CD4-positive, alpha-beta T cell (primary cell): ENCODE measurements at regions not wholly inside any gene's neighbourhood (a gene's known extent, or its start where the extent isn't known, plus 50 kb on each side); places are given as distances from the start of the nearest gene placed in this dataset.

Experiments
- ATAC-seq: fragments of 200-7000 bp; cut with Tn5 transposase; one replicate; pipeline ENCODE4 v1.10.0; 2022; ENCODE audit warnings: mild to moderate bottlenecking; ENCODE audit not compliant: poor library complexity
- CTCF ChIA-PET: fragments of 350-600 bp; sonication (Branson Sonifier 250); formaldehyde crosslinking; loops from one replicate; lab custom pipeline; 2021; ENCODE audit warnings: antibody characterized with exemption, inconsistent platforms; lab: Charles Lee
- POLR2A ChIA-PET: fragments of 350-600 bp; sonication (Branson Sonifier 250); formaldehyde crosslinking; loops from one replicate; lab custom pipeline; 2021; ENCODE audit warnings: antibody characterized with exemption, inconsistent platforms; lab: Charles Lee
- DNase-seq, 14 experiments: peaks; one replicate each; pipeline ENCODE4 v3.0.0-alpha.2; 2013 to 2020; ENCODE audit warnings: mixed read lengths in 2 of 14
- H3K27ac ChIP-seq, 2 donors: one replicate each; pipeline versions ENCODE4 v1.5.1 to v1.7.0; 2013; ENCODE audit warnings: low read length in 2 of 2, low read depth in 1 of 2, mild to moderate bottlenecking in 1 of 2
- H3K27me3 ChIP-seq, 2 experiments: 1 replicate in 1 of 2; 2 replicates in 1 of 2; pipeline versions ENCODE4 v1.6.1 to v1.7.0; 2013; ENCODE audit warnings: low read length in 2 of 2, control low read depth in 1 of 2, mild to moderate bottlenecking in 1 of 2, moderate library complexity in 1 of 2; ENCODE audit not compliant: insufficient read depth in 2 of 2, control insufficient read depth in 1 of 2
- H3K36me3 ChIP-seq: one replicate; pipeline ENCODE4 v1.6.1; 2013; ENCODE audit warnings: low read length, control low read depth; ENCODE audit not compliant: insufficient read depth
- H3K4me1 ChIP-seq: one replicate; pipeline ENCODE4 v1.6.1; 2013; ENCODE audit warnings: low read length, control low read depth; ENCODE audit not compliant: insufficient read depth
- H3K4me3 ChIP-seq: one replicate; pipeline ENCODE4 v1.5.1; 2013; ENCODE audit warnings: mild to moderate bottlenecking, low read length, moderate library complexity
- H3K9me3 ChIP-seq, 2 experiments: 1 replicate in 1 of 2; 2 replicates in 1 of 2; pipeline versions ENCODE4 v1.6.1 to v1.7.0; 2013; ENCODE audit warnings: low read length in 2 of 2, mild to moderate bottlenecking in 2 of 2, control low read depth in 1 of 2, moderate library complexity in 1 of 2; ENCODE audit not compliant: control insufficient read depth in 1 of 2, insufficient read depth in 1 of 2
- H3K27ac Mint-ChIP-seq: one replicate; pipeline ENCODE4 v1.8.0; 2020; ENCODE audit warnings: mixed read lengths
- H3K27me3 Mint-ChIP-seq: one replicate; pipeline ENCODE4 v1.8.0; 2021; ENCODE audit warnings: mixed read lengths
- H3K36me3 Mint-ChIP-seq: one replicate; pipeline ENCODE4 v1.8.0; 2021; ENCODE audit warnings: low read depth, mixed read lengths
- H3K4me1 Mint-ChIP-seq: one replicate; pipeline ENCODE4 v1.8.0; 2021; ENCODE audit warnings: low read depth, mixed read lengths
- H3K4me3 Mint-ChIP-seq: one replicate; pipeline ENCODE4 v1.8.0; 2020; ENCODE audit warnings: mild to moderate bottlenecking, mixed read lengths
- H3K9me3 Mint-ChIP-seq: one replicate; pipeline ENCODE4 v1.8.0; 2020; ENCODE audit warnings: mixed read lengths
- CTCF ChIP-seq: fragments of 200-600 bp; IDR thresholded peaks from one replicate; pipeline ENCODE4 v1.8.0; 2022; ENCODE audit warnings: antibody characterized with exemption, mild to moderate bottlenecking
- intact Hi-C, 2 experiments: fragments of 100-400 bp; cut with DNase I in 1 of 2; cut with micrococcal nuclease in 1 of 2; formaldehyde crosslinking; loops; one replicate each; pipeline versions ENCODE4 v1.15.1 to v1.9.0; 2023 to 2025; cut with DNase I, micrococcal nuclease

GRCh38 chr4:164613256-164613655 is 140.7 kb upstream of the SMIM31 start:
- no peak for DNase-seq
- no peak for ATAC-seq
- Histone ChIP-seq H3K27ac (no peak overlapping the region), H3K27me3 (no peaks in the 10 kb centered on the region), H3K9me3 (no peaks in the 10 kb centered on the region), H3K4me1 (no peaks in the 10 kb centered on the region), H3K4me3 (no peak overlapping the region), H3K36me3 (no peaks in the 10 kb centered on the region)
- no peaks in the 10 kb centered on the region for H3K27me3 Mint-ChIP-seq
- H3K4me3 Mint-ChIP-seq = no peak overlapping the region
- CTCF ChIA-PET = no interaction called here
- intact Hi-C loops = no loop called here
- TF ChIP-seq CTCF = no peak
- H3K27ac Mint-ChIP-seq = no peak overlapping the region
- H3K36me3 Mint-ChIP-seq = no peaks in the 10 kb centered on the region
- peaks cover 2% of the 10 kb centered on the region for H3K9me3 Mint-ChIP-seq
- POLR2A ChIA-PET = no interaction called here
- H3K4me1 Mint-ChIP-seq = no peaks in the 10 kb centered on the region

GRCh38 chr4:164613792-164614191 is 140.1 kb upstream of the SMIM31 start:
- no peak for DNase-seq
- TF ChIP-seq CTCF = no peak
- intact Hi-C loops = no loop called here
- Mint-ChIP-seq H3K4me3 (no peak overlapping the region), H3K4me1 (no peaks in the 10 kb centered on the region), H3K27me3 (no peaks in the 10 kb centered on the region), H3K27ac (no peak overlapping the region), H3K36me3 (no peaks in the 10 kb centered on the region), H3K9me3 (peaks cover 2% of the 10 kb centered on the region)
- no peaks in the 10 kb centered on the region for H3K4me1 ChIP-seq
- CTCF ChIA-PET = no interaction called here
- H3K4me3 ChIP-seq = no peak overlapping the region
- no peak for ATAC-seq
- POLR2A ChIA-PET = no interaction called here
- H3K36me3 ChIP-seq = no peaks in the 10 kb centered on the region
- no peaks in the 10 kb centered on the region for H3K9me3 ChIP-seq
- no peaks in the 10 kb centered on the region for H3K27me3 ChIP-seq
- H3K27ac ChIP-seq = no peak overlapping the region

GRCh38 chr4:164614329-164614728 is 139.6 kb upstream of the SMIM31 start:
- ChIA-PET POLR2A (no interaction called here), CTCF (no interaction called here)
- H3K4me1 Mint-ChIP-seq = no peaks in the 10 kb centered on the region
- H3K4me3 Mint-ChIP-seq = no peak overlapping the region
- no peak overlapping the region for H3K27ac Mint-ChIP-seq
- Histone ChIP-seq H3K36me3 (no peaks in the 10 kb centered on the region), H3K4me3 (no peak overlapping the region), H3K9me3 (no peaks in the 10 kb centered on the region), H3K4me1 (no peaks in the 10 kb centered on the region), H3K27ac (no peak overlapping the region), H3K27me3 (no peaks in the 10 kb centered on the region)
- no peaks in the 10 kb centered on the region for H3K36me3 Mint-ChIP-seq
- peaks cover 2% of the 10 kb centered on the region for H3K9me3 Mint-ChIP-seq
- DNase-seq (no peak), ATAC-seq (no peak)
- intact Hi-C loops = no loop called here
- TF ChIP-seq CTCF = no peak
- H3K27me3 Mint-ChIP-seq = no peaks in the 10 kb centered on the region
